ENCODE measurements at regions not wholly inside any gene's neighbourhood (a gene's known extent, or its start where the extent isn't known, plus 50 kb on each side); places are given as distances from the start of the nearest gene placed in this dataset.
A peak's percentile ranks its signal among the peaks of the same experiment; 100 is the strongest.

- H3K27ac ChIP-seq (ENCODE audit: low read depth, low read length), result no peak overlapping the region
- CTCF ChIA-PET (ENCODE audit: partially characterized antibody), result no interaction called here
Observed at GRCh38 chr2:381181-381580, 93.3 kb upstream of the ALKAL2 start.

More at GRCh38 chr2:381181-381580, 93.3 kb upstream of the ALKAL2 start:
- no peak overlapping the region for H3K18ac ChIP-seq (ENCODE audit: extremely low read depth, low read length)
- no peak overlapping the region for H2AK5ac ChIP-seq (ENCODE audit: low read depth, low read length)
- H3K9ac ChIP-seq (replicated peaks in 1 of 4; ENCODE audit: extremely low read depth in 1 of 4, low read depth in 3 of 4, low read length in 3 of 4), result 0 out of 7 replicates have a peak overlapping the region, but pooled peaks of 1 of the 4 experiments have one; percentile 8
- no peak overlapping the region for H3K56ac ChIP-seq (replicated peaks; ENCODE audit: insufficient read length, low read depth, low read length)
- WGBS, 2 experiments (ENCODE audit: extremely low coverage in 1 of 2, insufficient coverage in 1 of 2, insufficient read length in 1 of 2, insufficient replicate concordance in 2 of 2, low coverage in 1 of 2, low lambda C conversion rate in 2 of 2, missing lambda C conversion rate in 1 of 2), result 93% methylated on average over 10 of the region's 10 CpGs; no CpG with 5 or more reads in 1 of the 2 experiments
- TF ChIP-seq, protein P1, sequence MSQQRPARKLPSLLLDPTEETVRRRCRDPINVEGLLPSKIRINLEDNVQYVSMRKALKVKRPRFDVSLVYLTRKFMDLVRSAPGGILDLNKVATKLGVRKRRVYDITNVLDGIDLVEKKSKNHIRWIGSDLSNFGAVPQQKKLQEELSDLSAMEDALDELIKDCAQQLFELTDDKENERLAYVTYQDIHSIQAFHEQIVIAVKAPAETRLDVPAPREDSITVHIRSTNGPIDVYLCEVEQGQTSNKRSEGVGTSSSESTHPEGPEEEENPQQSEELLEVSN (IDR thresholded peaks at IDR 0.05), result no peak
- no peak for TF ChIP-seq TCF12 (IDR thresholded peaks at IDR 0.05; ENCODE audit: low read depth, low read length)
- no peak for TF ChIP-seq CHD2 (IDR thresholded peaks at IDR 0.05; ENCODE audit: low read length)
- TF ChIP-seq GTF2F1 (IDR thresholded peaks at IDR 0.05; ENCODE audit: borderline replicate concordance, low read depth, low read length), result no peak
- no peaks in the 10 kb centered on the region for H3K79me2 ChIP-seq (ENCODE audit: control insufficient read depth in 1 of 2, insufficient read depth in 2 of 2, low read length in 2 of 2)
- H2BK5ac ChIP-seq (ENCODE audit: low read depth, low read length), result no peak overlapping the region
- H3K9me3 ChIP-seq (ENCODE audit: insufficient read depth in 2 of 2, low read depth in 1 of 2, low read length in 1 of 2), result no peaks in the 10 kb centered on the region
- no peak overlapping the region for H4K8ac ChIP-seq (ENCODE audit: extremely low read depth, insufficient read depth, low read length)
- no peaks in the 10 kb centered on the region for H4K20me1 ChIP-seq (replicated peaks in 1 of 2; ENCODE audit: control insufficient read depth in 1 of 2, insufficient read depth in 2 of 2, low read length in 2 of 2)
- no peak overlapping the region for H3K23ac ChIP-seq (ENCODE audit: insufficient read length)
- no peak overlapping the region for H2BK120ac ChIP-seq (replicated peaks; ENCODE audit: low read depth, low read length)
- H3K23me2 ChIP-seq (ENCODE audit: low read depth, low read length), result no peaks in the 10 kb centered on the region
- H4K5ac ChIP-seq (ENCODE audit: insufficient read length, low read depth, low read length), result no peak overlapping the region
- no peaks in the 10 kb centered on the region for H3K36me3 ChIP-seq (ENCODE audit: control insufficient read depth in 2 of 4, insufficient read depth in 4 of 4, low read length in 3 of 4)
- POLR2A ChIA-PET (ENCODE audit: partially characterized antibody), result no interaction called here
- H3K4me1 ChIP-seq (replicated peaks in 1 of 4; ENCODE audit: control insufficient read depth in 3 of 4, insufficient read depth in 4 of 4, low read length in 3 of 4), result peaks cover 0 to 16% (median 4%) of the 10 kb centered on the region in 4 experiments; a peak in 4 of 7 replicates
- H3K14ac ChIP-seq (ENCODE audit: insufficient read length), result no peak overlapping the region
- H3K79me1 ChIP-seq (ENCODE audit: low read depth, low read length), result no peaks in the 10 kb centered on the region
- H2BK20ac ChIP-seq (ENCODE audit: low read length), result no peak overlapping the region
- H2BK15ac ChIP-seq (ENCODE audit: low read length), result no peak overlapping the region
- FAIRE-seq (no peak), DNase-seq (ENCODE audit: low read depth in 1 of 2, low spot score in 2 of 2) (no peak)
- H3K4me3 ChIP-seq (ENCODE audit: extremely low read depth in 1 of 4, insufficient read depth in 2 of 4, low read depth in 3 of 4, low read length in 4 of 4), result no peak overlapping the region
- H3K4me2 ChIP-seq (ENCODE audit: insufficient read depth in 1 of 2, low read depth in 2 of 2, low read length in 2 of 2), result no peak overlapping the region
- H4K91ac ChIP-seq (replicated peaks; ENCODE audit: insufficient read length, low read length), result no peak overlapping the region
- H3K27me3 ChIP-seq (replicated peaks in 1 of 4; ENCODE audit: control insufficient read depth in 3 of 4, extremely low read depth in 1 of 4, insufficient read depth in 3 of 4, low read length in 3 of 4), result no peaks in the 10 kb centered on the region; a peak in 2 of 7 replicates
- H3K4ac ChIP-seq (replicated peaks; ENCODE audit: insufficient read length, low read depth, low read length), result no peak overlapping the region
- H2BK12ac ChIP-seq (ENCODE audit: low read depth, low read length), result no peak overlapping the region
- H2AFZ ChIP-seq (ENCODE audit: low read length), result no peak overlapping the region
